Memory B cell (primary cell): ENCODE measurements at regions not wholly inside any gene's neighbourhood (a gene's known extent, or its start where the extent isn't known, plus 50 kb on each side); places are given as distances from the start of the nearest gene placed in this dataset.
A peak's percentile ranks its signal among the peaks of the same experiment; 100 is the strongest.

Experiments
- ATAC-seq: fragments of 150-1000 bp; cut with Tn5 transposase; 2 replicates; pipeline ENCODE4 v1.10.0; 2021; ENCODE audit warnings: low read depth, mild to moderate bottlenecking, moderate library complexity
- DNase-seq, 2 donors: peaks; one replicate each; pipeline ENCODE4 v3.0.0; 2022; ENCODE audit warnings: low spot score in 2 of 2
- H3K27ac Mint-ChIP-seq: one replicate; pipeline ENCODE4 v1.8.0; 2022; ENCODE audit warnings: mild to moderate bottlenecking, moderate library complexity, mixed read lengths
- H3K27me3 Mint-ChIP-seq: one replicate; pipeline ENCODE4 v1.8.0; 2022; ENCODE audit warnings: mixed read lengths
- H3K36me3 Mint-ChIP-seq: one replicate; pipeline ENCODE4 v1.8.0; 2022; ENCODE audit warnings: mild to moderate bottlenecking, mixed read lengths
- H3K4me1 Mint-ChIP-seq: one replicate; pipeline ENCODE4 v1.8.0; 2022; ENCODE audit warnings: mixed read lengths
- H3K4me3 Mint-ChIP-seq: one replicate; pipeline ENCODE4 v1.8.0; 2022; ENCODE audit warnings: mild to moderate bottlenecking, moderate library complexity, mixed read lengths
- H3K9me3 Mint-ChIP-seq: one replicate; pipeline ENCODE4 v1.8.0; 2022; ENCODE audit warnings: mixed read lengths

- H3K27me3 Mint-ChIP-seq: no peaks in the 10 kb centered on the region
- no peak for ATAC-seq
- peaks cover 2% of the 10 kb centered on the region for H3K9me3 Mint-ChIP-seq
- H3K4me3 Mint-ChIP-seq: no peak overlapping the region
- H3K27ac Mint-ChIP-seq: no peak overlapping the region
- H3K4me1 Mint-ChIP-seq: peaks cover 7% of the 10 kb centered on the region
- H3K36me3 Mint-ChIP-seq: no peaks in the 10 kb centered on the region
- no peak for DNase-seq
Measured at GRCh38 chr5:143716881-143717280, 95.1 kb upstream of the HMHB1 start.

DNA sequence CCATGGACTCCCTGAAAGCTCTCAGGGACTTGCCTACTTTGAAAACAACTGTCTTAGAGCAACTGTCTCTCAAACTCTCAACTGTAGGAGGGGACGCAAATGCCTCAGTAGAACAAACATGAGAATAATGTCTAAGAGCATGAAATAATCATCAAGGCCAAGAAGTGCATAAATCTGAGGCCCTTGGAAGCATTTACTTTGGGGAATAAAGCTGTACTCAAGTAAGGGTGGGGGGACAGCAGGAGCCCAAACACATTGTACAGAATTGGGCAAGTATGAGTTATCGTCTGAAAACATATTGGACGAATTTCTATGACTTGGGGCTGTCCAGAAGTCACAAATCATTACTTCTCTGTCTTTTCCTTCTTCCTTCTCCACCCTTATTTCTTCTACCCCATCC lies 96.3 kb upstream of the HMHB1 start:
- no peak for ATAC-seq
- Mint-ChIP-seq H3K27ac (no peak overlapping the region), H3K4me3 (no peak overlapping the region), H3K9me3 (no peaks in the 10 kb centered on the region), H3K27me3 (no peaks in the 10 kb centered on the region), H3K4me1 (peaks cover 7% of the 10 kb centered on the region), H3K36me3 (no peaks in the 10 kb centered on the region)
- no peak for DNase-seq

GRCh38 chr5:143714629-143715028 lies 97.3 kb upstream of the HMHB1 start:
- no peak overlapping the region for H3K27ac Mint-ChIP-seq
- H3K4me3 Mint-ChIP-seq: no peak overlapping the region
- no peaks in the 10 kb centered on the region for H3K9me3 Mint-ChIP-seq
- H3K36me3 Mint-ChIP-seq: no peaks in the 10 kb centered on the region
- DNase-seq: no peak
- H3K27me3 Mint-ChIP-seq: no peaks in the 10 kb centered on the region
- peak; percentile 63 for ATAC-seq
- H3K4me1 Mint-ChIP-seq: peaks cover 7% of the 10 kb centered on the region

DNA sequence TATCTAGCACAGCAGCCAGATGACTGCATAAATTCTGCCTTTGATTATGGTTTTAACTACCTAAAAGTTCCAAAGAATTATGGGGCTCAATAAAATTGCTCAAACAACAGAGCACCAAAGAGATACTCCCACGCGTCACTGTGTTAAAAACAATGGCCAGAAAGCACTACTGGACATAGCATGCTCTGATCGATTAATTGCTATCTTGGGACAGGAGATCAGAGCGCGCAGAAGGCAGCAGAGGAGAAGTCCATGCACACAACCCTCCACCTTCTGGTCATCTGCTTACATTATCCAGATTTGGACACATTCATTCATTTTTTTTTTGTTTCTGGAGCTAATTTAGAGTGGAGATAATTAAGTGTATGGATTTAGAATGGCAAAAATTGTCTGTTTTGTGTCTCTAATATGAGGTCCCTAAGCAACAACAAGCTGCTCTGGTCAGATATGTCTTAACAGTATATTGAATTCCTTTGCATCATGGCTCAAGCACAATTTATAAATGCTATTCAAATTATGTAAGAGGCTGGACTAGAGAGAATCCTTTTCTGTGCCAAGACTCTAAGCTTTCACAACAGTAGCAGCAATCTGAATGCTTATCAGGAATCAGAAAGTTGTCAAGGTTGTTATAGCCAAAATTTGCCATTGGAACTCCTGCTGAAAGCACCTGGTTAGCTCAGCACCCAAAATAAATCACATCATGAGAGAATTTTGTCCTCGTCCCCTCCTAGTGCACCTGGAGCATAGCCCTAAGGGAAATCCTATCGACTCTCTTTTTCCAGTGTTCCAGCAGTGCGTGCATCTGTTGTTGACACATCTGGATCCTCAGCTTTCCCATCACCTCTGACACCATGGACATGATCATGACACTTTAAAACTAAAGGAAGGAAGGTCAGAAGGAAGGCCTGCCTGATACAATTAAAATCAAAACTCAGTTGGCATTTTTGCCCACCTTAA lies 98.6 kb upstream of the HMHB1 start:
- no peaks in the 10 kb centered on the region for H3K27me3 Mint-ChIP-seq
- H3K4me1 Mint-ChIP-seq: peaks cover 7% of the 10 kb centered on the region
- DNase-seq: no peak
- no peak for ATAC-seq
- no peak overlapping the region for H3K27ac Mint-ChIP-seq
- H3K9me3 Mint-ChIP-seq: no peaks in the 10 kb centered on the region
- no peaks in the 10 kb centered on the region for H3K36me3 Mint-ChIP-seq
- H3K4me3 Mint-ChIP-seq: no peak overlapping the region

- H3K36me3 Mint-ChIP-seq: no peaks in the 10 kb centered on the region
- H3K9me3 Mint-ChIP-seq: no peaks in the 10 kb centered on the region
- DNase-seq (no peak), ATAC-seq (no peak)
- no peaks in the 10 kb centered on the region for H3K4me1 Mint-ChIP-seq
- H3K27ac Mint-ChIP-seq: no peak overlapping the region
- H3K4me3 Mint-ChIP-seq: no peak overlapping the region
- peaks cover 1% of the 10 kb centered on the region for H3K27me3 Mint-ChIP-seq
Measured at GRCh38 chr5:143708672-143709071, 103.3 kb upstream of the HMHB1 start.

GRCh38 chr5:143707806-143708205 lies 104.2 kb upstream of the HMHB1 start:
- ATAC-seq: no peak
- no peaks in the 10 kb centered on the region for H3K9me3 Mint-ChIP-seq

DNA sequence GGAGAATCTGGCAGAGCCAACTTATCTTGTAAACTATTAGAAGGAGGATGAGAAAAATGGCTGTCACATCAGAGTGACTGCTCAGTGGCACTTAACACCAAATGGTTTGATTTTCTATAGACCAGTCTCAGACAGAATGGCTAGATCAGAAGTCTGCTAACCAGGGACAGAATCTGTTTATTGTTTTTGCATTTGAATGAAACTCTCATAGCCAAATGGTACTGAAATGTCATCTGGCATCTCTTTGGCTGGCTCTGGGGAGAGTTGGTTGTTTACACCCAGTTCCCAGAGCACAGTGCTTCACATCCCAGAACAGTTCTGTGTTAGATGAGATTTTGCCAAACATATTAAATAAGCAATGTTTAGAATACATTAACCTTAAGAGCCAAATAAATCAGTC lies 106.6 kb upstream of the HMHB1 start:
- peaks cover 1% of the 10 kb centered on the region for H3K27me3 Mint-ChIP-seq

More at GRCh38 chr5:143707806-143708205, 104.2 kb upstream of the HMHB1 start:
- H3K4me1 Mint-ChIP-seq: no peaks in the 10 kb centered on the region
- no peak overlapping the region for H3K4me3 Mint-ChIP-seq
- DNase-seq: no peak
- no peaks in the 10 kb centered on the region for H3K36me3 Mint-ChIP-seq
- H3K27ac Mint-ChIP-seq: no peak overlapping the region
- peaks cover 1% of the 10 kb centered on the region for H3K27me3 Mint-ChIP-seq

DNA sequence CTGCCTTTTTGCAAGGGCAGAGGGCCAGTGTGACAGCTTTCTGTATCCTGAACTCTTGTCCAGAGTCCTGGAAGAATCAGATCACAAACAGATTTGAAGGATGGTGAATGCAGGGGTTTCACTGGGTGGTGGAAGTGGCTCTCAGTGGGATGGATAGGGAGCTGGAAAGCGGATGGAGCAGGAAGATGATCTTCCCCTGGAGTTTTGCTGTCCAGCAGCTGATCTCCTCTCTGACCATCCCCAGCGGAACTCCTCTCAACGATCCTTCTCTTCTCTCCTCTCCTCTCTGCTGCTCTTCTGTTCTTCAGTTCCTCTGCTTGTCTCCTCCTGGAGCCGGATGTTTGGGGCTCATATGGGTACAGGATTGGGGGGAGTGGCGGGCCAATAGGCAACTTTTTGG lies 108.3 kb upstream of the HMHB1 start:
- no peaks in the 10 kb centered on the region for H3K9me3 Mint-ChIP-seq
- no peak for DNase-seq
- peaks cover 1% of the 10 kb centered on the region for H3K27me3 Mint-ChIP-seq
- no peaks in the 10 kb centered on the region for H3K36me3 Mint-ChIP-seq
- no peak for ATAC-seq
- H3K4me3 Mint-ChIP-seq: no peak overlapping the region
- no peaks in the 10 kb centered on the region for H3K4me1 Mint-ChIP-seq
- no peak overlapping the region for H3K27ac Mint-ChIP-seq

More for the DNA sequence above, 106.6 kb upstream of the HMHB1 start:
- Mint-ChIP-seq H3K4me3 (no peak overlapping the region), H3K36me3 (no peaks in the 10 kb centered on the region), H3K27ac (no peak overlapping the region), H3K9me3 (no peaks in the 10 kb centered on the region), H3K4me1 (no peaks in the 10 kb centered on the region)
- no peak for DNase-seq
- no peak for ATAC-seq

GRCh38 chr5:143701493-143701892 lies 110.5 kb upstream of the HMHB1 start:
- Mint-ChIP-seq H3K27me3 (peaks cover 1% of the 10 kb centered on the region), H3K4me3 (no peak overlapping the region), H3K27ac (no peak overlapping the region), H3K9me3 (no peaks in the 10 kb centered on the region), H3K4me1 (no peaks in the 10 kb centered on the region), H3K36me3 (no peaks in the 10 kb centered on the region)
- ATAC-seq (no peak), DNase-seq (no peak)

- DNase-seq (no peak), ATAC-seq (no peak)
- Mint-ChIP-seq H3K27ac (no peak overlapping the region), H3K9me3 (no peaks in the 10 kb centered on the region), H3K36me3 (no peaks in the 10 kb centered on the region), H3K27me3 (peaks cover 1% of the 10 kb centered on the region), H3K4me1 (no peaks in the 10 kb centered on the region), H3K4me3 (no peak overlapping the region)
Measured at GRCh38 chr5:143700994-143701393, 111.0 kb upstream of the HMHB1 start.

DNA sequence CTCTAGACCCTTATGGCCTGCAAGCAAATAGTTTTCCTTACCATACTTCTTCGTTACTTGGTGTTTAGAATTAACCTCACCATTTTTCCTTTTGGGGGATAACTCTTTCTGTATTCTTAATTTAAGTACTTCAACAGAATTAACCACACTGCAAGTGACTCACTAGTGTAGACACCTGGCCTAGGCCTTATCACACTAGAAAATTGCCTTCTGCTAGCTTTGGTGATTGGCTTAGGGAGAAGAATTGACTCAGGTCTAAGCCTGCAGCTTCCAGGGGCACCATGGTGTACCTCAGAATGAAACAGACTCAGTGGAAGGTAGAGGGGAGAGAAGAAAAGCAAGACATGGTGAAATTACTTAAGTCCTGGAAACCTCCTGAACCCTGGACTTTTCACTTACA lies 112.8 kb upstream of the HMHB1 start:
- ATAC-seq: no peak
- Mint-ChIP-seq H3K9me3 (no peaks in the 10 kb centered on the region), H3K27me3 (no peaks in the 10 kb centered on the region), H3K27ac (no peak overlapping the region), H3K36me3 (no peaks in the 10 kb centered on the region), H3K4me1 (no peaks in the 10 kb centered on the region), H3K4me3 (no peak overlapping the region)
- DNase-seq: no peak

DNA sequence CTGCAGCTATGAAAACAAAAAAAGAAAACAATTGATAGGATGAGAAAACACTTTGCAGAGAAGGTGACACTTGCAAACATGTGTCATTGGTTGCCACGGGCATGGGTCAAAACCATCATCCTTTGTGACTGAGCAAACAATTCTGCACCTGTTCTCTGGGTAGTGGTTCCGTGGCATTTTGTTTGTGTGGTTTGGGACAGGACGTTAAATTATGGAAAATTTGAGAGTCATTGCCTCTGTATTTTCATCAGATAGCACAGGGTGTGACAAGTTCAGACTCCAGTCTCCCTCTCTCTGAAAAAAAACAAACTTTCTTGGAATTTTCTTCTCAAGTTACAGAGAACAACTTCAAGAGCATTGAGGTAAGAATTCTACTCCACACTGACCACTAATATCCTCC lies 113.4 kb upstream of the HMHB1 start:
- ATAC-seq (no peak), DNase-seq (no peak)
- no peak overlapping the region for H3K27ac Mint-ChIP-seq
- H3K4me1 Mint-ChIP-seq: no peaks in the 10 kb centered on the region
- H3K4me3 Mint-ChIP-seq: no peak overlapping the region
- H3K9me3 Mint-ChIP-seq: no peaks in the 10 kb centered on the region
- H3K36me3 Mint-ChIP-seq: no peaks in the 10 kb centered on the region
- H3K27me3 Mint-ChIP-seq: no peaks in the 10 kb centered on the region

DNA sequence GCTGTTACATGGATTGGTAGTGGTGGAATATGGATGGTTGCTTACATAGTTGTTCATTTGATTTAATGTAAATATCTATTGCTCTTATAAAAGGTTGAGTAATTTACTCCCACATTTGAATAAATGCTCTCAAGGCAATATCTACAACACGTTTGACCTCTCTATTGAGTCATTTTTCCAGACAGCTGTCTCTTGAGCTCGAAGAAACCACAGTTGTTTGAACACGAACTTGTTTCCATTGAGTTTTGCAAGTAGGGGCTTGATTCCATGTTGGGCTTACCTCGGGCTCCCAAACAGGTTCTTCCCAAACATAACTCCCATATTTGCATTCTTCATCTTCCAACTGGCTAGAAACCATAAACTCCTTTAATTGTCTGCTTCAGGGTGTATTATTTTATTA lies 115.0 kb upstream of the HMHB1 start:
- no peaks in the 10 kb centered on the region for H3K9me3 Mint-ChIP-seq
- H3K4me3 Mint-ChIP-seq: no peak overlapping the region
- H3K4me1 Mint-ChIP-seq: no peaks in the 10 kb centered on the region
- ATAC-seq (no peak), DNase-seq (no peak)
- H3K36me3 Mint-ChIP-seq: no peaks in the 10 kb centered on the region
- H3K27ac Mint-ChIP-seq: no peak overlapping the region
- H3K27me3 Mint-ChIP-seq: no peaks in the 10 kb centered on the region

DNA sequence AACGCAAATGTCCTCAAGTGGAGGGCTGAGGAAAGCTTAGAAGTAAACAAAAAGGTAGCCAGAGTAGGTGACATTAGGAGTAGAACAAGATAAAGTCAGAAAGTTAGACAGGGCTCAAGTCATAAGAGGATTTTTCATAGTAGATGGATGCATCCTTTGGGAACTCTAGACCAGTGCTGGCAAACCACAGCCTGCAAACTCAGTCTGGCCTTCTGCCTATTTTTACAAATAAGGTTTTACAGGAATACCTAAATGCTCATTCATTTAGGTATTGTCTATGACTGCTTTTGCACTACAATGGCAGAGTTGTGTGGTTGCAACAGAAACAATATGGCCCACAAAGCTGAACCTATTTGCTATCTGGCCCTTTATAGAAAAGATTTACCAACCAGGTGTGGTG lies 116.0 kb upstream of the HMHB1 start:
- no peaks in the 10 kb centered on the region for H3K9me3 Mint-ChIP-seq
- no peaks in the 10 kb centered on the region for H3K4me1 Mint-ChIP-seq
- no peak overlapping the region for H3K27ac Mint-ChIP-seq
- no peak for ATAC-seq
- no peak for DNase-seq
- H3K4me3 Mint-ChIP-seq: no peak overlapping the region
- no peaks in the 10 kb centered on the region for H3K27me3 Mint-ChIP-seq
- no peaks in the 10 kb centered on the region for H3K36me3 Mint-ChIP-seq
